GM12878 (cell line): ENCODE measurements at regions not wholly inside any gene's neighbourhood (a gene's known extent, or its start where the extent isn't known, plus 50 kb on each side); places are given as distances from the start of the nearest gene placed in this dataset.

Source experiments
- ATAC-seq: fragments of 200-7000 bp; cut with Tn5 transposase; 3 replicates; pipeline ENCODE4 v1.9.1; 2020; ENCODE audit warnings: mild to moderate bottlenecking, moderate library complexity
- BruUV-seq: library from RNA; stranded (reverse); fragments of 400-500 nt; replicated peaks from 2 replicates; lab custom pipeline; 2021; lab: Mats Ljungman, UMichigan
- CTCF ChIA-PET: fragments of 300-600 bp; sonication (Branson Sonifier 250); formaldehyde crosslinking; extraction: SDS; loops from one replicate; lab custom pipeline; 2021; ENCODE audit warnings: inconsistent platforms; lab: Yijun Ruan, JAX
- POLR2A ChIA-PET: fragments of 350-600 bp; formaldehyde crosslinking; extraction: SDS; loops from one replicate; lab custom pipeline; 2021; ENCODE audit warnings: inconsistent platforms; lab: Charles Lee
- RAD21 ChIA-PET: fragments of 300-600 bp; sonication (Branson Sonifier 250); formaldehyde crosslinking; loops from one replicate; lab custom pipeline; 2023; ENCODE audit warnings: antibody characterized with exemption; ENCODE audit not compliant: unreplicated experiment; lab: Charles Lee
- SMC1A ChIA-PET: fragments of 300-600 bp; sonication (Branson Sonifier 250); formaldehyde crosslinking; loops from one replicate; lab custom pipeline; 2023; ENCODE audit not compliant: unreplicated experiment, uncharacterized antibody; lab: Charles Lee
- DNase-seq: peaks from one replicate; pipeline ENCODE4 v3.0.0-alpha.2; 2011; ENCODE audit warnings: low read depth, low spot score
- FAIRE-seq: peaks from 3 replicates; lab custom pipeline; 2011; peaks lifted over from hg19 to GRCh38; lab: Jason Lieb, UNC
- H2AFZ ChIP-seq: 2 replicates; pipeline ENCODE4 v1.6.0; 2011; ENCODE audit warnings: low read depth, low read length, control low read depth; ENCODE audit not compliant: control insufficient read depth
- H3K27ac ChIP-seq: 2 replicates; pipeline ENCODE4 v1.5.1; 2011; ENCODE audit warnings: control low read depth; ENCODE audit not compliant: control insufficient read depth, insufficient read depth
- H3K27me3 ChIP-seq, 2 experiments: replicated peaks in 1 of 2; 2 replicates each; pipeline versions ENCODE4 v1.6.0 to v1.6.1; 2011; ENCODE audit warnings: low read length in 1 of 2; ENCODE audit not compliant: control insufficient read depth in 2 of 2, insufficient read depth in 2 of 2
- H3K36me3 ChIP-seq, 2 experiments: 2 replicates each; pipeline ENCODE4 v1.5.1; 2011; ENCODE audit warnings: low read length in 1 of 2; ENCODE audit not compliant: control insufficient read depth in 2 of 2, insufficient read depth in 2 of 2
- H3K4me1 ChIP-seq: 2 replicates; pipeline ENCODE4 v1.6.1; 2011; ENCODE audit warnings: mild to moderate bottlenecking, low read length, moderate library complexity, mixed read lengths; ENCODE audit not compliant: control insufficient read depth, insufficient read depth
- H3K4me2 ChIP-seq: 2 replicates; pipeline ENCODE4 v1.6.0; 2011; ENCODE audit warnings: control low read depth; ENCODE audit not compliant: control insufficient read depth, insufficient read depth
- H3K4me3 ChIP-seq: fragments of 200-600 bp; sonication (generic); 2 replicates; pipeline ENCODE4 v1.5.1; 2016
- H3K79me2 ChIP-seq: 2 replicates; pipeline ENCODE4 v1.6.0; 2011; ENCODE audit warnings: low read length; ENCODE audit not compliant: control insufficient read depth, insufficient read depth
- H3K9ac ChIP-seq: 2 replicates; pipeline ENCODE4 v1.8.0; 2011; ENCODE audit warnings: low read length, control low read depth, mixed read lengths; ENCODE audit not compliant: control insufficient read depth, insufficient read depth
- H3K9me3 ChIP-seq: replicated peaks from 3 replicates; pipeline ENCODE4 v1.5.1; 2011; ENCODE audit warnings: mild to moderate bottlenecking, low read length; ENCODE audit not compliant: control insufficient read depth, insufficient read depth
- H4K20me1 ChIP-seq: 2 replicates; pipeline ENCODE4 v1.6.0; 2011; ENCODE audit not compliant: control insufficient read depth, insufficient read depth
- CREM ChIP-seq: IDR thresholded peaks from 2 replicates; pipeline ENCODE4 v1.6.1; 2014; ENCODE audit warnings: antibody characterized with exemption, low read depth
- EP300 ChIP-seq, 2 experiments: fragments of 150-350 bp in 1 of 2; IDR thresholded peaks; 2 replicates each; pipeline ENCODE4 v1.6.1; 2011 to 2012; ENCODE audit warnings: low read depth in 2 of 2, low read length in 2 of 2, borderline replicate concordance in 1 of 2, improper control_type of control experiment in 1 of 2, inconsistent platforms in 1 of 2; ENCODE audit not compliant: control insufficient read depth in 1 of 2
- ESRRA ChIP-seq: IDR thresholded peaks from 2 replicates; pipeline ENCODE4 v1.6.1; 2012; ENCODE audit warnings: mild to moderate bottlenecking, low read length, improper control_type of control experiment
- GABPA ChIP-seq: IDR thresholded peaks from 2 replicates; pipeline ENCODE4 v1.6.1; 2014; ENCODE audit warnings: antibody characterized with exemption, low read depth, mild to moderate bottlenecking, inconsistent platforms
- NFXL1 ChIP-seq: fragments of 450-650 bp; IDR thresholded peaks from 2 replicates; pipeline ENCODE4 v1.6.1; 2017; ENCODE audit warnings: antibody characterized with exemption, mild to moderate bottlenecking, borderline replicate concordance
- NR2F1 ChIP-seq: fragments of 450-650 bp; conservative IDR thresholded peaks from 2 replicates; pipeline ENCODE4 v1.6.1; 2017; ENCODE audit warnings: mild to moderate bottlenecking
- PAX8 ChIP-seq: fragments of 450-650 bp; IDR thresholded peaks from 2 replicates; pipeline ENCODE4 v1.6.1; 2017; ENCODE audit warnings: mild to moderate bottlenecking, moderate library complexity
- POLR2AphosphoS2 ChIP-seq: IDR thresholded peaks from 2 replicates; pipeline ENCODE4 v1.6.1; 2011; ENCODE audit warnings: low read depth, mild to moderate bottlenecking, low read length, improper control_type of control experiment, moderate library complexity
- RBBP5 ChIP-seq: fragments of 200-600 bp; sonication (generic); conservative IDR thresholded peaks from 2 replicates; pipeline ENCODE4 v1.6.1; 2016
- SIN3A ChIP-seq: IDR thresholded peaks from 2 replicates; pipeline ENCODE4 v1.6.1; 2012; ENCODE audit warnings: low read depth, low read length, improper control_type of control experiment
- SMC3 ChIP-seq: IDR thresholded peaks from 2 replicates; pipeline ENCODE4 v1.6.1; 2011; ENCODE audit warnings: low read length, improper control_type of control experiment, borderline replicate concordance
- SPI1 ChIP-seq: IDR thresholded peaks from 2 replicates; pipeline ENCODE4 v1.6.1; 2011; ENCODE audit warnings: low read depth, mild to moderate bottlenecking, low read length, moderate library complexity, borderline replicate concordance; ENCODE audit not compliant: insufficient read depth
- SREBF2 ChIP-seq: IDR thresholded peaks from 2 replicates; pipeline ENCODE4 v1.6.1; 2012; ENCODE audit warnings: mild to moderate bottlenecking, low read length
- STAT1 ChIP-seq: fragments of 450-650 bp; conservative IDR thresholded peaks from 2 replicates; pipeline ENCODE4 v1.6.1; 2014; ENCODE audit warnings: antibody characterized with exemption, mild to moderate bottlenecking
- TARDBP ChIP-seq: IDR thresholded peaks from 2 replicates; pipeline ENCODE4 v1.6.1; 2016; ENCODE audit warnings: borderline replicate concordance
- YY1 ChIP-seq: IDR thresholded peaks from 2 replicates; pipeline ENCODE4 v1.6.1; 2011; ENCODE audit warnings: low read depth, mild to moderate bottlenecking, low read length
- ZNF207 ChIP-seq: fragments of 450-650 bp; IDR thresholded peaks from 2 replicates; pipeline ENCODE4 v1.6.1; 2014; ENCODE audit warnings: antibody characterized with exemption, mild to moderate bottlenecking, borderline replicate concordance
- ZNF217 ChIP-seq: fragments of 450-650 bp; IDR thresholded peaks from 2 replicates; pipeline ENCODE4 v1.6.1; 2017; ENCODE audit warnings: antibody characterized with exemption, mild to moderate bottlenecking
- WGBS: methylation state at CpG from one replicate; pipeline ENCODE4 v1.1.6; 2016; ENCODE audit warnings: low lambda C conversion rate; ENCODE audit not compliant: insufficient replicate concordance, insufficient coverage; ENCODE audit errors: missing lambda C conversion rate; 5-methylcytosine and 5-hydroxymethylcytosine counted together
- in situ Hi-C: fragments of 300-500 bp; cut with MboI; formaldehyde crosslinking; loops from 9 replicates; pipeline ENCODE4 v1.14.3; 2018; ENCODE audit warnings: mixed read lengths
- intact Hi-C: fragments of 100-400 bp; cut with micrococcal nuclease; formaldehyde crosslinking; loops from one replicate; pipeline ENCODE4 v1.14.2; 2022; ENCODE audit not compliant: unreplicated experiment
- TF ChIP-seq, protein P1 (sequence below): fragments of 450-650 bp; IDR thresholded peaks from 2 replicates; pipeline ENCODE4 v1.6.1; 2017; ENCODE audit warnings: mild to moderate bottlenecking, low read depth, inconsistent platforms; ENCODE audit not compliant: poor library complexity, severe bottlenecking

DNA sequence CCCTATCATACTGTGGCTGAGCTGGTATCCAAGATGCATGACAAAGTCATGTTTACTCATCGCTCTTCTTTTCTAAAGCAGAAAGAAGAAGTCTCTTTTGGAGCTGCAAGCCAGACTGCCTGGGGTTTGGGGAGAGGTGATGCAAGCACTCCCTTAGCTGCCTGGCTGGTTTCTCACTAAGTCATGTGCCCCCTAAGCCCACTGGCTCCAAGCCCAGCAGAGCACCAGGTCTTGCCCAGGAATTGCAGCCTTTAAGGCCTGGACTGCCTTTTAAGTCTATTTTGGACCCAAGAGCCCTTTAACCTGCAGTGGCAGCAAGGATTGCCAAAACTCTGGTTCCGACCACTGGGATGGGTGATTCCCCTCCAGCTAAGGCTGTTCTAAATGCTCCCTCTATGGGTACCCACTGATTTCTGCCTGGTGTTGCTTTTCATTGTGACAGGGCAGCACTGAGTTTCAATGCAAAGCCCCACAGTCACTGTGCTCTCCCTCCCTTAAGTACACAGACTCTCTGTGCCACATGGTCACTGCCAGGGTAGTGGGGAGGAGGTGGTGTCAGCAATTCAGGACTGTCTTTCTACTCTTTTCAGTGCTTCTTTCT lies 548.6 kb downstream of the TLL1 start:
- Histone ChIP-seq H3K4me3 (no peak overlapping the region), H3K4me2 (no peak overlapping the region), H3K27ac (no peak overlapping the region), H3K4me1 (no peaks in the 10 kb centered on the region), H3K36me3 (no peaks in the 10 kb centered on the region), H3K27me3 (no peaks in the 10 kb centered on the region), H3K9me3 (no peaks in the 10 kb centered on the region), H4K20me1 (no peaks in the 10 kb centered on the region), H3K79me2 (no peaks in the 10 kb centered on the region), H3K9ac (no peak overlapping the region), H2AFZ (no peak overlapping the region)
- TF ChIP-seq ZNF217 (no peak), NFXL1 (no peak), POLR2AphosphoS2 (no peak), ZNF207 (no peak), RBBP5 (no peak), CREM (no peak), GABPA (no peak), ESRRA (no peak)
- in situ Hi-C loops, result no loop called here
- no TSS peak for BruUV-seq
- ChIA-PET SMC1A (no interaction called here), CTCF (no interaction called here), RAD21 (no interaction called here), POLR2A (no interaction called here)
- ATAC-seq, result no peak; the same call in 1 of the 3 replicates
- no peak for DNase-seq
- WGBS, result 15% methylated on average over 2 of the region's 2 CpGs
- FAIRE-seq, result no peak
- intact Hi-C loops, result no loop called here

DNA sequence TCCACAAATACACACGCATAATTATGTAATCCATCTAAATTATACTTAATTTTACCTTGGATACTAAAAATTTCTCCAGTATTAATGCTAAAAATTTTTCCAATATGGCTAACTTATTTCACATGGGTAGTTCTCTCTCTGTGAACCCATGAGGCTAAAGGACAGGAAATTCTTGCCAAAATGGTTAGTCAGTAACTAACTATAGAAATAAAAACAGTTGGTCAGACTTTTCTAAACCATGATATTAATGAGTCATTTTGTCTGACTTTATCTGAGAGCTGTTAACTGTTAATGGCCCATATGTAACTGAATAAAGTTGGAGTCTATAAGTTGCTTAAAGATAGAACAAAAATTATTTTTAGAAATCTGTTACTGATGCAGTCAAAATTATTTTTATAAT lies 549.4 kb downstream of the TLL1 start:
- BruUV-seq, result no TSS peak
- H4K20me1 ChIP-seq, result no peaks in the 10 kb centered on the region
- POLR2A ChIA-PET, result no interaction called here
- no peaks in the 10 kb centered on the region for H3K79me2 ChIP-seq
- H3K4me2 ChIP-seq, result no peak overlapping the region
- SMC1A ChIA-PET, result interaction anchor here (0.5 kb wide), 1 partner anchor 908 kb away, joined by 3 read pairs; no protein-coding TSS in a partner anchor
- in situ Hi-C loops (no loop called here), intact Hi-C loops (no loop called here)
- no peaks in the 10 kb centered on the region for H3K4me1 ChIP-seq
- CTCF ChIA-PET, result no interaction called here
- H3K27ac ChIP-seq, result no peak overlapping the region
- H3K9me3 ChIP-seq, result no peaks in the 10 kb centered on the region
- ATAC-seq (no peak), DNase-seq (no peak), FAIRE-seq (no peak)
- H3K36me3 ChIP-seq, result no peaks in the 10 kb centered on the region
- H3K9ac ChIP-seq, result no peak overlapping the region
- H3K4me3 ChIP-seq, result no peak overlapping the region
- RAD21 ChIA-PET, result no interaction called here
- H3K27me3 ChIP-seq, result no peaks in the 10 kb centered on the region
- 0% methylated on average over 1 of the region's 1 CpG for WGBS
- H2AFZ ChIP-seq, result no peak overlapping the region
- TF ChIP-seq NFXL1 (no peak), YY1 (no peak), SIN3A (no peak), NR2F1 (no peak), STAT1 (no peak), EP300 (IDR thresholded peaks at IDR 0.05; ENCODE audit: borderline replicate concordance in 1 of 2, control insufficient read depth in 1 of 2, low read depth in 2 of 2, low read length in 2 of 2) (no peak), PAX8 (no peak), SREBF2 (no peak), TARDBP (no peak), SPI1 (no peak), SMC3 (no peak)
- TF ChIP-seq, protein P1, sequence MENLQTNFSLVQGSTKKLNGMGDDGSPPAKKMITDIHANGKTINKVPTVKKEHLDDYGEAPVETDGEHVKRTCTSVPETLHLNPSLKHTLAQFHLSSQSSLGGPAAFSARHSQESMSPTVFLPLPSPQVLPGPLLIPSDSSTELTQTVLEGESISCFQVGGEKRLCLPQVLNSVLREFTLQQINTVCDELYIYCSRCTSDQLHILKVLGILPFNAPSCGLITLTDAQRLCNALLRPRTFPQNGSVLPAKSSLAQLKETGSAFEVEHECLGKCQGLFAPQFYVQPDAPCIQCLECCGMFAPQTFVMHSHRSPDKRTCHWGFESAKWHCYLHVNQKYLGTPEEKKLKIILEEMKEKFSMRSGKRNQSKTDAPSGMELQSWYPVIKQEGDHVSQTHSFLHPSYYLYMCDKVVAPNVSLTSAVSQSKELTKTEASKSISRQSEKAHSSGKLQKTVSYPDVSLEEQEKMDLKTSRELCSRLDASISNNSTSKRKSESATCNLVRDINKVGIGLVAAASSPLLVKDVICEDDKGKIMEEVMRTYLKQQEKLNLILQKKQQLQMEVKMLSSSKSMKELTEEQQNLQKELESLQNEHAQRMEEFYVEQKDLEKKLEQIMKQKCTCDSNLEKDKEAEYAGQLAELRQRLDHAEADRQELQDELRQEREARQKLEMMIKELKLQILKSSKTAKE, result no peak
